ENCODE measurements at regions not wholly inside any gene's neighbourhood (a gene's known extent, or its start where the extent isn't known, plus 50 kb on each side); places are given as distances from the start of the nearest gene placed in this dataset.
A peak's percentile ranks its signal among the peaks of the same experiment; 100 is the strongest.

DNA sequence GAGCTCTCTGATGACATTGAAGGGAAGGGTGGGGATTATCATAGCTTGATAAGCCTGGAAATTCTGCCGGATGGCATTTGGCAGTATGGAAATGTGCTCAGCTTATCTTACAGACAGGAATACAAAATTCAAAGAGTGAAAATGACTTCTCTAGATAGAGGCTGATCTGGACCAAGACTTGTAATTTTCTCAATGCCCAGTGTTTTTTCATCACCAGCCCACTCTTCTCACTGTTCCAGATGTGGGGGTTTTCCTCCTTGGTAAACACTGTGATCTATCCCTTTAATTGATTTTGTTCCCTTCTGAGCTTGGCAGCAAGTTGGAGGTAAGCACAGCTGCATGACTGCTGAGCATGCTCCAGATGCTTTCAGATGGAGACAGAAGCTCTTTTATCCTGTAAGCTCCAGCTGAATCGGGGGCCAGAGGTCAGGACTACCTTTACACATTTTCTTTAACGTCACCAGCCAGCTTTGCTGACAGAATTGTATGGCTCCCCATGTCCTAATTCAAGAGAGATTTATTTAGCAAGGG lies 287.4 kb upstream of the TCF4 start:
- no peak overlapping the region for H3K4me3 ChIP-seq
- H3K36me3 ChIP-seq: no peaks in the 10 kb centered on the region
- H3K27me3 ChIP-seq: no peaks in the 10 kb centered on the region
- TF ChIP-seq CTCF (IDR thresholded peaks at IDR 0.05): no peak
- DNase-seq (no peak), ATAC-seq (no peak)
- no peaks in the 10 kb centered on the region for H3K9me3 ChIP-seq
- intact Hi-C loops (cut with DNase I): no loop called here
- H3K4me1 ChIP-seq: no peaks in the 10 kb centered on the region
- no peak overlapping the region for H3K27ac ChIP-seq

- no peak overlapping the region for H3K27ac ChIP-seq
- H3K4me3 ChIP-seq: no peak overlapping the region
- ATAC-seq: peak; percentile 56
- H3K4me1 ChIP-seq: no peaks in the 10 kb centered on the region
- H3K36me3 ChIP-seq: no peaks in the 10 kb centered on the region
- DNase-seq: no peak
- TF ChIP-seq CTCF (IDR thresholded peaks at IDR 0.05): no peak
- H3K27me3 ChIP-seq: no peaks in the 10 kb centered on the region
- intact Hi-C loops (cut with DNase I): no loop called here
- no peaks in the 10 kb centered on the region for H3K9me3 ChIP-seq
Observed at GRCh38 chr18:55869556-55870501, 281.8 kb upstream of the TCF4 start.

DNA sequence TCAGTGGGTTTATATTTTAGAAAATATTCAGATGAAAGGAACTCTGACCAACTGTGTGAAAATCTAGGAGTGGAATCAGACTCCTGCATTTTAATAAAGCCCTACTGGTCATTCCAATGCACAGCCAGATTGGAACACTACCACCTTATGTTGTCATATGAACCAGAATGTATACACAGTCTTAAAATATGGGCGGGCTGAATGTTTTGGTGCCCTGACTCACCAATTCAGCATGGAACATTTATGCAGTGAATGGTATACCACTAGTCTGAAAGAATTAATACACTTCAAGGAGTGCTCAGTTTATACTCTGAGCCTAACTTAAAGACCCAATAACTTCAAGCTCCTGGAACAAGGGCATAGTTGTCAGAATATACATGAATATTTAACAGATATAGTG lies 280.9 kb upstream of the TCF4 start:
- intact Hi-C loops (cut with DNase I): no loop called here
- Histone ChIP-seq H3K9me3 (no peaks in the 10 kb centered on the region), H3K27me3 (no peaks in the 10 kb centered on the region), H3K4me3 (no peak overlapping the region), H3K4me1 (no peaks in the 10 kb centered on the region), H3K36me3 (no peaks in the 10 kb centered on the region), H3K27ac (no peak overlapping the region)
- ATAC-seq (no peak), DNase-seq (no peak)
- no peak for TF ChIP-seq CTCF (IDR thresholded peaks at IDR 0.05)

GRCh38 chr18:55866886-55867285 lies 278.9 kb upstream of the TCF4 start:
- no peak for ATAC-seq
- H3K27ac ChIP-seq: no peak overlapping the region

More at GRCh38 chr18:55866886-55867285, 278.9 kb upstream of the TCF4 start:
- Histone ChIP-seq H3K27me3 (no peaks in the 10 kb centered on the region), H3K4me1 (no peaks in the 10 kb centered on the region), H3K4me3 (no peak overlapping the region), H3K36me3 (no peaks in the 10 kb centered on the region), H3K9me3 (no peaks in the 10 kb centered on the region)
- no peak for DNase-seq
- no peak for TF ChIP-seq CTCF (IDR thresholded peaks at IDR 0.05)
- intact Hi-C loops (cut with DNase I): no loop called here
